Fibroblast of lung (primary cell): ENCODE measurements at regions not wholly inside any gene's neighbourhood (a gene's known extent, or its start where the extent isn't known, plus 50 kb on each side); places are given as distances from the start of the nearest gene placed in this dataset.

Experiments used
- DNase-seq, 2 donors: peaks; one replicate each; pipeline versions ENCODE4 v3.0.0 to v3.0.0-alpha.2; 2010; ENCODE audit warnings: low read depth in 2 of 2
- H2AFZ ChIP-seq: 2 replicates; pipeline ENCODE4 v1.5.1; 2012; ENCODE audit warnings: low read length, control low read depth, inconsistent platforms
- H3K27ac ChIP-seq: 2 replicates; pipeline ENCODE4 v1.5.1; 2011; ENCODE audit warnings: low read length, control low read depth; ENCODE audit not compliant: insufficient read depth
- H3K27me3 ChIP-seq: 2 replicates; pipeline ENCODE4 v1.5.1; 2011; ENCODE audit warnings: mild to moderate bottlenecking, low read length; ENCODE audit not compliant: control insufficient read depth, insufficient read depth
- H3K36me3 ChIP-seq: 2 replicates; pipeline ENCODE4 v1.5.1; 2011; ENCODE audit warnings: low read length; ENCODE audit not compliant: control insufficient read depth, insufficient read depth
- H3K4me1 ChIP-seq: 2 replicates; pipeline ENCODE4 v1.5.1; 2011; ENCODE audit warnings: low read length; ENCODE audit not compliant: control insufficient read depth, insufficient read depth; ENCODE audit errors: extremely low read depth
- H3K4me2 ChIP-seq: 2 replicates; pipeline ENCODE4 v1.5.1; 2011; ENCODE audit warnings: low read length, control low read depth; ENCODE audit not compliant: insufficient read depth; ENCODE audit errors: extremely low read depth
- H3K4me3 ChIP-seq, 4 experiments: fragments of 200-600 bp in 1 of 4; sonication (generic) in 1 of 4; replicated peaks in 1 of 4; 2 replicates each; pipeline ENCODE4 v1.5.1; 2011 to 2016; ENCODE audit warnings: low read length in 4 of 4, low read depth in 3 of 4, mild to moderate bottlenecking in 3 of 4, control low read depth in 2 of 4, inconsistent platforms in 1 of 4, mixed read lengths in 1 of 4; ENCODE audit not compliant: insufficient read depth in 1 of 4; ENCODE audit errors: control extremely low read depth in 1 of 4
- H3K79me2 ChIP-seq: 2 replicates; pipeline ENCODE4 v1.5.1; 2012; ENCODE audit warnings: mild to moderate bottlenecking, low read length, inconsistent platforms; ENCODE audit not compliant: control insufficient read depth, insufficient read depth
- H3K9ac ChIP-seq: 2 replicates; pipeline ENCODE4 v1.5.1; 2011; ENCODE audit warnings: mild to moderate bottlenecking, low read length, control low read depth; ENCODE audit not compliant: insufficient read depth
- H3K9me3 ChIP-seq: 2 replicates; pipeline ENCODE4 v1.5.1; 2012; ENCODE audit warnings: low read depth, low read length; ENCODE audit not compliant: control insufficient read depth, insufficient read depth
- H4K20me1 ChIP-seq: 2 replicates; pipeline ENCODE4 v1.5.1; 2011; ENCODE audit warnings: low read length; ENCODE audit not compliant: control insufficient read depth, insufficient read depth; ENCODE audit errors: extremely low read depth
- EZH2 ChIP-seq: IDR thresholded peaks from 2 replicates; pipeline ENCODE4 v1.5.1; 2012; ENCODE audit warnings: low read length, control low read depth, mild to moderate bottlenecking; ENCODE audit errors: missing control alignments
- TF ChIP-seq, protein P1 (sequence below), 2 donors: IDR thresholded peaks in 1 of 2; conservative IDR thresholded peaks in 1 of 2; 1 replicate in 1 of 2; 2 replicates in 1 of 2; pipeline ENCODE4 v1.5.1; 2011 to 2012; ENCODE audit warnings: low read length in 2 of 2, control low read depth in 1 of 2, inconsistent platforms in 1 of 2, low read depth in 1 of 2, mild to moderate bottlenecking in 1 of 2

DNA sequence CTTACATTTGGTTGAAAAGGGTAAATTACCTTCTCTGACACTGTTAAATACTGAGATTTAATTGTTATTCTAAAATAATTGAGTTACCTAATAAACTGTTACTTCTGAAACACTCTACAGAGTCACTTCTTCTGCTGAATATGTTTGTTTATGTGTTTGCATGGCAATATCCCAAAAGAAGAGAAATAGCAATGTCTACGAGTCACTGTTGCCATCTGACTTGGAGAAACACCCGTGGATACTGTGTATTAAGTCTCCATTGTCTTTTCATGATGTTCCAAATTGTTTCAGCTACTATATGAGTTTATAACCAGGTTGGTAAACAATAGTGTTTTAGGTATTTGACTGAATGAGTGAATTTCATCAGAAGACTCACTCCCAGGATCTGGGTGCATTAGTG lies 754.2 kb upstream of the ID2 start:
- H3K4me2 ChIP-seq = no peak overlapping the region
- TF ChIP-seq EZH2 = no peak
- TF ChIP-seq, protein P1, sequence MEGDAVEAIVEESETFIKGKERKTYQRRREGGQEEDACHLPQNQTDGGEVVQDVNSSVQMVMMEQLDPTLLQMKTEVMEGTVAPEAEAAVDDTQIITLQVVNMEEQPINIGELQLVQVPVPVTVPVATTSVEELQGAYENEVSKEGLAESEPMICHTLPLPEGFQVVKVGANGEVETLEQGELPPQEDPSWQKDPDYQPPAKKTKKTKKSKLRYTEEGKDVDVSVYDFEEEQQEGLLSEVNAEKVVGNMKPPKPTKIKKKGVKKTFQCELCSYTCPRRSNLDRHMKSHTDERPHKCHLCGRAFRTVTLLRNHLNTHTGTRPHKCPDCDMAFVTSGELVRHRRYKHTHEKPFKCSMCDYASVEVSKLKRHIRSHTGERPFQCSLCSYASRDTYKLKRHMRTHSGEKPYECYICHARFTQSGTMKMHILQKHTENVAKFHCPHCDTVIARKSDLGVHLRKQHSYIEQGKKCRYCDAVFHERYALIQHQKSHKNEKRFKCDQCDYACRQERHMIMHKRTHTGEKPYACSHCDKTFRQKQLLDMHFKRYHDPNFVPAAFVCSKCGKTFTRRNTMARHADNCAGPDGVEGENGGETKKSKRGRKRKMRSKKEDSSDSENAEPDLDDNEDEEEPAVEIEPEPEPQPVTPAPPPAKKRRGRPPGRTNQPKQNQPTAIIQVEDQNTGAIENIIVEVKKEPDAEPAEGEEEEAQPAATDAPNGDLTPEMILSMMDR (conservative IDR thresholded peaks at IDR 0.05 in 1 of 2, IDR thresholded peaks at IDR 0.05 in 1 of 2; ENCODE audit: low read depth in 1 of 2, low read length in 2 of 2) = no peak
- H4K20me1 ChIP-seq = no peaks in the 10 kb centered on the region
- H3K79me2 ChIP-seq = no peaks in the 10 kb centered on the region
- no peaks in the 10 kb centered on the region for H3K9me3 ChIP-seq
- H3K27me3 ChIP-seq = no peaks in the 10 kb centered on the region
- peak in 1 of 2 donors; percentile 2 for DNase-seq
- no peak overlapping the region for H3K4me3 ChIP-seq
- H3K36me3 ChIP-seq = no peaks in the 10 kb centered on the region
- no peaks in the 10 kb centered on the region for H3K4me1 ChIP-seq
- no peak overlapping the region for H2AFZ ChIP-seq
- no peak overlapping the region for H3K27ac ChIP-seq
- H3K9ac ChIP-seq = no peak overlapping the region

DNA sequence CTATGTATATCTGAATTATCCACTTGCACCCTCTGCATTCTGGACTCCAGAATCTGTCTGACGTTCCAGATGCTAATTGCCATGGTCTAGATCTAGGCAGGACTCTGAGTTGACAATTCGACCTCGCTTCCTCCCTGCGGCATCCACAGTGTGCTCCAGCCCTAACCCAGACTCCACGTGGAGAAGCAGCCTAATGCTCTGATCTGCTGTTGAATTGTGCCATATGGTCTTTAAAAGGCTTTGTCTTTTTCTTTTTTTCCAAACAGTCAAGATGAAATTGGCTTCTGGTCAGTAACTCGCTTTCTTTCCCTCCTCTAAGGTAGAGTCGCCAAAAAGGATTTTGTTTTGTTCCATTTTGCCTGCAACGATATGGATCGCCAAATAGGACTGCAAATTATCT lies 752.6 kb upstream of the ID2 start:
- Histone ChIP-seq H3K79me2 (no peaks in the 10 kb centered on the region), H4K20me1 (no peaks in the 10 kb centered on the region), H2AFZ (no peak overlapping the region), H3K4me1 (no peaks in the 10 kb centered on the region), H3K36me3 (no peaks in the 10 kb centered on the region), H3K27me3 (no peaks in the 10 kb centered on the region), H3K9me3 (no peaks in the 10 kb centered on the region), H3K9ac (no peak overlapping the region), H3K27ac (no peak overlapping the region), H3K4me3 (no peak overlapping the region), H3K4me2 (no peak overlapping the region)
- no peak for DNase-seq
- TF ChIP-seq, protein P1 (conservative IDR thresholded peaks at IDR 0.05 in 1 of 2, IDR thresholded peaks at IDR 0.05 in 1 of 2; ENCODE audit: low read depth in 1 of 2, low read length in 2 of 2) = no peak
- TF ChIP-seq EZH2 = no peak

DNA sequence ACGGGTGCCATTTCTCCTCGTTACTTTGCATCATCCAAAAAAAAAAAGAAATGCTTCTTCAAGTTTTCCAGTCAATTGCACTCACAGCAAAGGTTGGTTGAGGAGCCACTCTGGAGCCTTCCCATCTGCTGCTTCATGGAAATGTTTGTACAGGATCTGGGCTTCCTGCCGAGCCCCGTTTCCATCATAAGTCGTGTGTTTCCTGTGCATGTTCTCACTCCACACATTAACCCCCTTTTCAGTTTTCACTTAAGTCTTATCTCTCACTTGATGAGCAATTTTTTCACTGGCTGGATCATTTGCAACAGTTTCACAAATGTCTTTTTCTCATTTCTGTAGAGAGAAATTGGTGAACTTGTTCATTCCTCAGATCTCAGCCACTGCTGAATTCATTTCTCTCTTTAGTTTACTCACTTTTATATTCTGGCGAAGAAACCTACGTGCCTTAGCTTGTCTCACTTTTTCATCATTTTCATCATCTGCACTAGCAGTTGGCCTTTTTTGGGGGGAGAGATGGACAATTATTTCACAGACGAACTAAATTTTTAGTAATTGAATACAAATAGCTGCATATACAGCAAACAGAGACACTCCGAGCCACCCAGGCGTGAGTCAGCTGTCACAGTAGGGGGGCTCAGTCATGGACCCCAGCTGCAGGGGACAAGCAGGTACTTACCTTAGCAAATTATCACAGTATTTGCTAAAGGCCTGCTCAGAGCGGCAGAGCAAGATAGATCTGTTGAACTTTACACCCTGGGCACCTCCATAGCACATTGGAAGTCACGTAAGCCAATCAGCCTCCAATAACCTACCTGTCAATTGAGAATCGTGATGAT lies 750.8 kb upstream of the ID2 start:
- Histone ChIP-seq H3K36me3 (no peaks in the 10 kb centered on the region), H3K9me3 (no peaks in the 10 kb centered on the region), H3K27ac (no peak overlapping the region), H3K79me2 (no peaks in the 10 kb centered on the region), H3K4me3 (no peak overlapping the region), H3K4me1 (no peaks in the 10 kb centered on the region), H2AFZ (no peak overlapping the region), H3K4me2 (no peak overlapping the region), H4K20me1 (no peaks in the 10 kb centered on the region), H3K9ac (no peak overlapping the region), H3K27me3 (no peaks in the 10 kb centered on the region)
- TF ChIP-seq, protein P1 (conservative IDR thresholded peaks at IDR 0.05 in 1 of 2, IDR thresholded peaks at IDR 0.05 in 1 of 2; ENCODE audit: low read depth in 1 of 2, low read length in 2 of 2) = no peak
- no peak for TF ChIP-seq EZH2
- peak; percentile 20 to 85 for DNase-seq
